ENCODE measurements at regions not wholly inside any gene's neighbourhood (a gene's known extent, or its start where the extent isn't known, plus 50 kb on each side); places are given as distances from the start of the nearest gene placed in this dataset.

- Histone ChIP-seq H3K4me1 (ENCODE audit: control insufficient read depth, insufficient read depth, low read length) (no peaks in the 10 kb centered on the region), H3K36me3 (ENCODE audit: control insufficient read depth, insufficient read depth, low read length) (no peaks in the 10 kb centered on the region), H3K27ac (ENCODE audit: low read depth, low read length) (no peak overlapping the region), H3K4me3 (ENCODE audit: low read depth, low read length) (no peak overlapping the region), H3K27me3 (ENCODE audit: control insufficient read depth, insufficient read depth, low read length) (no peaks in the 10 kb centered on the region), H3K9me3 (ENCODE audit: control insufficient read depth, insufficient read depth, low read length) (no peaks in the 10 kb centered on the region)
- DNase-seq (ENCODE audit: low read depth in 4 of 6, low spot score in 6 of 6): no peak
Observed at GRCh38 chr15:37695719-37696118, 238.7 kb upstream of the TMCO5A start.

- H3K36me3 ChIP-seq (ENCODE audit: control insufficient read depth, insufficient read depth, low read length): no peaks in the 10 kb centered on the region
- DNase-seq (ENCODE audit: low read depth in 4 of 6, low spot score in 6 of 6): no peak
- H3K27ac ChIP-seq (ENCODE audit: low read depth, low read length): no peak overlapping the region
- no peaks in the 10 kb centered on the region for H3K9me3 ChIP-seq (ENCODE audit: control insufficient read depth, insufficient read depth, low read length)
- H3K4me3 ChIP-seq (ENCODE audit: low read depth, low read length): no peak overlapping the region
- 100% methylated on average over 3 of the region's 3 CpGs for WGBS (ENCODE audit: insufficient coverage)
- no peaks in the 10 kb centered on the region for H3K27me3 ChIP-seq (ENCODE audit: control insufficient read depth, insufficient read depth, low read length)
- no peaks in the 10 kb centered on the region for H3K4me1 ChIP-seq (ENCODE audit: control insufficient read depth, insufficient read depth, low read length)
Observed at GRCh38 chr15:37698679-37699078, 235.8 kb upstream of the TMCO5A start.

- Histone ChIP-seq H3K27ac (ENCODE audit: low read depth, low read length) (no peak overlapping the region), H3K4me1 (ENCODE audit: control insufficient read depth, insufficient read depth, low read length) (no peaks in the 10 kb centered on the region), H3K4me3 (ENCODE audit: low read depth, low read length) (no peak overlapping the region), H3K27me3 (ENCODE audit: control insufficient read depth, insufficient read depth, low read length) (no peaks in the 10 kb centered on the region), H3K36me3 (ENCODE audit: control insufficient read depth, insufficient read depth, low read length) (no peaks in the 10 kb centered on the region), H3K9me3 (ENCODE audit: control insufficient read depth, insufficient read depth, low read length) (no peaks in the 10 kb centered on the region)
- DNase-seq (ENCODE audit: low read depth in 4 of 6, low spot score in 6 of 6): no peak
- 100% methylated on average over 1 of the region's 1 CpG for WGBS (ENCODE audit: insufficient coverage)
Observed at GRCh38 chr15:37701230-37701629, 233.2 kb upstream of the TMCO5A start.

- H3K9me3 ChIP-seq (ENCODE audit: control insufficient read depth, insufficient read depth, low read length): no peaks in the 10 kb centered on the region
- H3K36me3 ChIP-seq (ENCODE audit: control insufficient read depth, insufficient read depth, low read length): no peaks in the 10 kb centered on the region
- no peak overlapping the region for H3K27ac ChIP-seq (ENCODE audit: low read depth, low read length)
- no peaks in the 10 kb centered on the region for H3K27me3 ChIP-seq (ENCODE audit: control insufficient read depth, insufficient read depth, low read length)
- no peaks in the 10 kb centered on the region for H3K4me1 ChIP-seq (ENCODE audit: control insufficient read depth, insufficient read depth, low read length)
- WGBS (ENCODE audit: insufficient coverage): no CpG with 5 or more reads among the region's 1 CpG
- H3K4me3 ChIP-seq (ENCODE audit: low read depth, low read length): no peak overlapping the region
- no peak for DNase-seq (ENCODE audit: low read depth in 4 of 6, low spot score in 6 of 6)
Observed at GRCh38 chr15:37709669-37710068, 224.8 kb upstream of the TMCO5A start.

- no peak for DNase-seq (ENCODE audit: low read depth in 4 of 6, low spot score in 6 of 6)
- no peaks in the 10 kb centered on the region for H3K4me1 ChIP-seq (ENCODE audit: control insufficient read depth, insufficient read depth, low read length)
- no peak overlapping the region for H3K4me3 ChIP-seq (ENCODE audit: low read depth, low read length)
- no CpG with 5 or more reads among the region's 1 CpG for WGBS (ENCODE audit: insufficient coverage)
- H3K27ac ChIP-seq (ENCODE audit: low read depth, low read length): no peak overlapping the region
- no peaks in the 10 kb centered on the region for H3K9me3 ChIP-seq (ENCODE audit: control insufficient read depth, insufficient read depth, low read length)
- H3K36me3 ChIP-seq (ENCODE audit: control insufficient read depth, insufficient read depth, low read length): no peaks in the 10 kb centered on the region
- H3K27me3 ChIP-seq (ENCODE audit: control insufficient read depth, insufficient read depth, low read length): no peaks in the 10 kb centered on the region
Observed at GRCh38 chr15:37715101-37715500, 219.3 kb upstream of the TMCO5A start.

- WGBS (ENCODE audit: insufficient coverage): 79% methylated on average over 9 of the region's 9 CpGs
- no peak for DNase-seq (ENCODE audit: low read depth in 4 of 6, low spot score in 6 of 6)
- no peak overlapping the region for H3K4me3 ChIP-seq (ENCODE audit: low read depth, low read length)
Observed at GRCh38 chr15:37720267-37720666, 214.2 kb upstream of the TMCO5A start.

GRCh38 chr15:37731146-37731746, 203.2 kb upstream of the TMCO5A start:
- H3K27ac ChIP-seq (ENCODE audit: low read depth, low read length): no peak overlapping the region
- WGBS (ENCODE audit: insufficient coverage): 94% methylated on average over 2 of the region's 5 CpGs
- H3K36me3 ChIP-seq (ENCODE audit: control insufficient read depth, insufficient read depth, low read length): no peaks in the 10 kb centered on the region
- H3K4me1 ChIP-seq (ENCODE audit: control insufficient read depth, insufficient read depth, low read length): no peaks in the 10 kb centered on the region
- H3K27me3 ChIP-seq (ENCODE audit: control insufficient read depth, insufficient read depth, low read length): no peaks in the 10 kb centered on the region
- DNase-seq (ENCODE audit: low read depth in 4 of 6, low spot score in 6 of 6): peak in 1 of 6 donors; percentile 18
- no peak overlapping the region for H3K4me3 ChIP-seq (ENCODE audit: low read depth, low read length)
- H3K9me3 ChIP-seq (ENCODE audit: control insufficient read depth, insufficient read depth, low read length): no peaks in the 10 kb centered on the region

More at GRCh38 chr15:37720267-37720666, 214.2 kb upstream of the TMCO5A start:
- Histone ChIP-seq H3K36me3 (ENCODE audit: control insufficient read depth, insufficient read depth, low read length) (no peaks in the 10 kb centered on the region), H3K4me1 (ENCODE audit: control insufficient read depth, insufficient read depth, low read length) (no peaks in the 10 kb centered on the region), H3K9me3 (ENCODE audit: control insufficient read depth, insufficient read depth, low read length) (no peaks in the 10 kb centered on the region), H3K27ac (ENCODE audit: low read depth, low read length) (no peak overlapping the region), H3K27me3 (ENCODE audit: control insufficient read depth, insufficient read depth, low read length) (no peaks in the 10 kb centered on the region)

- Histone ChIP-seq H3K4me3 (ENCODE audit: low read depth, low read length) (no peak overlapping the region), H3K36me3 (ENCODE audit: control insufficient read depth, insufficient read depth, low read length) (no peaks in the 10 kb centered on the region), H3K4me1 (ENCODE audit: control insufficient read depth, insufficient read depth, low read length) (no peaks in the 10 kb centered on the region), H3K27ac (ENCODE audit: low read depth, low read length) (no peak overlapping the region), H3K27me3 (ENCODE audit: control insufficient read depth, insufficient read depth, low read length) (no peaks in the 10 kb centered on the region), H3K9me3 (ENCODE audit: control insufficient read depth, insufficient read depth, low read length) (no peaks in the 10 kb centered on the region)
- DNase-seq (ENCODE audit: low read depth in 4 of 6, low spot score in 6 of 6): no peak
- WGBS (ENCODE audit: insufficient coverage): 88% methylated on average over 3 of the region's 5 CpGs
Observed at GRCh38 chr15:37733628-37734027, 200.8 kb upstream of the TMCO5A start.

GRCh38 chr15:37740623-37741141, 193.8 kb upstream of the TMCO5A start:
- DNase-seq (ENCODE audit: low read depth in 4 of 6, low spot score in 6 of 6): no peak
- Histone ChIP-seq H3K36me3 (ENCODE audit: control insufficient read depth, insufficient read depth, low read length) (no peaks in the 10 kb centered on the region), H3K27me3 (ENCODE audit: control insufficient read depth, insufficient read depth, low read length) (no peaks in the 10 kb centered on the region), H3K9me3 (ENCODE audit: control insufficient read depth, insufficient read depth, low read length) (no peaks in the 10 kb centered on the region), H3K4me1 (ENCODE audit: control insufficient read depth, insufficient read depth, low read length) (no peaks in the 10 kb centered on the region), H3K4me3 (ENCODE audit: low read depth, low read length) (no peak overlapping the region), H3K27ac (ENCODE audit: low read depth, low read length) (no peak overlapping the region)
- WGBS (ENCODE audit: insufficient coverage): no CpG with 5 or more reads among the region's 4 CpGs

GRCh38 chr15:37743826-37744225, 190.6 kb upstream of the TMCO5A start:
- Histone ChIP-seq H3K4me3 (ENCODE audit: low read depth, low read length) (no peak overlapping the region), H3K36me3 (ENCODE audit: control insufficient read depth, insufficient read depth, low read length) (no peaks in the 10 kb centered on the region), H3K4me1 (ENCODE audit: control insufficient read depth, insufficient read depth, low read length) (no peaks in the 10 kb centered on the region), H3K27ac (ENCODE audit: low read depth, low read length) (no peak overlapping the region), H3K9me3 (ENCODE audit: control insufficient read depth, insufficient read depth, low read length) (peaks cover 2% of the 10 kb centered on the region), H3K27me3 (ENCODE audit: control insufficient read depth, insufficient read depth, low read length) (no peaks in the 10 kb centered on the region)
- DNase-seq (ENCODE audit: low read depth in 4 of 6, low spot score in 6 of 6): no peak
- no CpG with 5 or more reads among the region's 3 CpGs for WGBS (ENCODE audit: insufficient coverage)
